SK-N-SH (cell line): ENCODE measurements at regions not wholly inside any gene's neighbourhood (a gene's known extent, or its start where the extent isn't known, plus 50 kb on each side); places are given as distances from the start of the nearest gene placed in this dataset.

Experiments used
- CTCF ChIA-PET: fragments of 300-600, 350-600 bp; formaldehyde crosslinking; extraction: SDS; loops from one replicate; lab custom pipeline; 2021; lab: Yijun Ruan, JAX
- POLR2A ChIA-PET: fragments of 350-600 bp; sonication (Branson Sonifier 250); formaldehyde crosslinking; extraction: SDS; loops from one replicate; lab custom pipeline; 2020; ENCODE audit warnings: antibody characterized with exemption, inconsistent platforms; lab: Yijun Ruan, JAX
- DNase-seq: peaks from one replicate; pipeline ENCODE4 v3.0.0; 2012
- H2AFZ ChIP-seq: fragments of 200-600 bp; sonication (generic); 2 replicates; pipeline ENCODE4 v1.8.1; 2016; ENCODE audit warnings: antibody characterized with exemption, mild to moderate bottlenecking, low read depth
- H3F3A ChIP-seq: fragments of 200-600 bp; sonication (generic); replicated peaks from 2 replicates; pipeline ENCODE3; 2016; ENCODE audit warnings: antibody characterized with exemption, mild to moderate bottlenecking; ENCODE audit not compliant: insufficient read depth
- H3K27ac ChIP-seq, 2 experiments: fragments of 200-500 bp in 1 of 2; fragments of 200-600 bp in 1 of 2; sonication (Bioruptor generic) in 1 of 2; sonication (generic), shearing (Covaris generic) in 1 of 2; 2 replicates each; pipeline versions ENCODE4 v1.5.1 to v1.6.1; 2014 to 2016; ENCODE audit warnings: low read depth in 2 of 2, inconsistent platforms in 1 of 2, low read length in 1 of 2, mild to moderate bottlenecking in 1 of 2, mixed read lengths in 1 of 2
- H3K27me3 ChIP-seq: fragments of 200-600 bp; sonication (generic), shearing (Covaris generic); 2 replicates; pipeline ENCODE4 v1.6.1; 2016; ENCODE audit warnings: mixed run types; ENCODE audit not compliant: insufficient read depth
- H3K36me3 ChIP-seq, 2 experiments: fragments of 200-500 bp in 1 of 2; fragments of 200-600 bp in 1 of 2; sonication (Bioruptor generic) in 1 of 2; sonication (generic) in 1 of 2; replicated peaks in 1 of 2; 2 replicates each; pipeline versions ENCODE3 to v1.5.1; 2014 to 2016; ENCODE audit warnings: low read length in 1 of 2, mild to moderate bottlenecking in 1 of 2; ENCODE audit not compliant: insufficient read depth in 2 of 2, control insufficient read depth in 1 of 2
- H3K4me1 ChIP-seq, 2 experiments: fragments of 200-500 bp in 1 of 2; fragments of 200-600 bp in 1 of 2; sonication (Bioruptor generic) in 1 of 2; sonication (generic), shearing (Covaris generic) in 1 of 2; 2 replicates each; pipeline versions ENCODE4 v1.5.1 to v1.6.1; 2014 to 2016; ENCODE audit warnings: low read depth in 1 of 2, low read length in 1 of 2, mixed run types in 1 of 2; ENCODE audit not compliant: insufficient read depth in 2 of 2, control insufficient read depth in 1 of 2
- H3K4me2 ChIP-seq: fragments of 200-600 bp; sonication (generic), shearing (Covaris generic); 2 replicates; pipeline ENCODE4 v1.6.1; 2017; ENCODE audit warnings: mixed run types
- H3K4me3 ChIP-seq, 2 experiments: fragments of 200-500 bp in 1 of 2; fragments of 200-600 bp in 1 of 2; sonication (Bioruptor generic) in 1 of 2; sonication (generic), shearing (Covaris generic) in 1 of 2; 2 replicates each; pipeline versions ENCODE4 v1.5.1 to v1.8.1; 2014 to 2016; ENCODE audit warnings: low read depth in 2 of 2, inconsistent platforms in 1 of 2, low read length in 1 of 2, mild to moderate bottlenecking in 1 of 2, mixed read lengths in 1 of 2, moderate library complexity in 1 of 2
- H3K79me2 ChIP-seq: fragments of 200-600 bp; sonication (generic); 2 replicates; pipeline ENCODE4 v1.8.1; 2017; ENCODE audit warnings: mild to moderate bottlenecking; ENCODE audit not compliant: insufficient read depth
- H3K9ac ChIP-seq: fragments of 200-600 bp; sonication (generic); 2 replicates; pipeline ENCODE4 v1.6.1; 2017; ENCODE audit warnings: mixed run types
- H3K9me2 ChIP-seq: fragments of 200-600 bp; sonication (generic); 2 replicates; pipeline ENCODE4 v1.6.1; 2017; ENCODE audit warnings: mixed run types
- H3K9me3 ChIP-seq: fragments of 200-600 bp; sonication (generic); 2 replicates; pipeline ENCODE4 v1.6.1; 2017; ENCODE audit warnings: mixed run types, mild to moderate bottlenecking, moderate library complexity
- H4K20me1 ChIP-seq: fragments of 200-600 bp; sonication (generic); 2 replicates; pipeline ENCODE4 v1.6.1; 2017; ENCODE audit warnings: mild to moderate bottlenecking, mixed run types; ENCODE audit not compliant: insufficient read depth
- NRF1 ChIP-seq: IDR thresholded peaks from 2 replicates; pipeline ENCODE4 v1.6.1; 2012; ENCODE audit warnings: low read depth, mild to moderate bottlenecking, low read length
- RAD21 ChIP-seq: IDR thresholded peaks from 2 replicates; pipeline ENCODE4 v1.6.1; 2012; ENCODE audit warnings: mild to moderate bottlenecking, low read length
- RCOR1 ChIP-seq: fragments of 150-350 bp; IDR thresholded peaks from 2 replicates; pipeline ENCODE4 v1.6.1; 2017; ENCODE audit warnings: antibody characterized with exemption, low read length
- REST ChIP-seq: IDR thresholded peaks from 2 replicates; pipeline ENCODE4 v1.6.1; 2012; ENCODE audit warnings: mild to moderate bottlenecking, low read depth, low read length, moderate library complexity
- RFX5 ChIP-seq: IDR thresholded peaks from 2 replicates; pipeline ENCODE4 v1.6.1; 2012; ENCODE audit warnings: mild to moderate bottlenecking, improper control_type of control experiment, low read length
- TCF12 ChIP-seq: IDR thresholded peaks from 2 replicates; pipeline ENCODE4 v1.4.0; 2012
- TEAD4 ChIP-seq: IDR thresholded peaks from 2 replicates; pipeline ENCODE4 v1.4.0; 2012; ENCODE audit warnings: mild to moderate bottlenecking, borderline replicate concordance; ENCODE audit not compliant: insufficient read depth
- USF2 ChIP-seq: fragments of 150-350 bp; IDR thresholded peaks from 2 replicates; pipeline ENCODE4 v1.6.1; 2017; ENCODE audit warnings: antibody characterized with exemption, low read length, low read depth, borderline replicate concordance
- ZBTB33 ChIP-seq: IDR thresholded peaks from 2 replicates; pipeline ENCODE4 v1.4.0; 2012; ENCODE audit warnings: low read depth, borderline replicate concordance
- WGBS: methylation state at CpG from one replicate; pipeline ENCODE4 v1.1.6; 2017; ENCODE audit warnings: low lambda C conversion rate; 5-methylcytosine and 5-hydroxymethylcytosine counted together

GRCh38 chr19:28858933-28859332, 354.0 kb downstream of the UQCRFS1 start (continued):
- no peak for TF ChIP-seq ZBTB33
- TF ChIP-seq, all 33 proteins: peak for 0

- TF ChIP-seq REST: no peak
- TF ChIP-seq TCF12: no peak
- TF ChIP-seq NRF1: no peak
- no peak for TF ChIP-seq RCOR1
- no peak for TF ChIP-seq RFX5
- no peak for TF ChIP-seq TEAD4
- TF ChIP-seq RAD21: no peak
- no peak for TF ChIP-seq USF2
- ChIA-PET CTCF (interaction anchor here (1.3 kb wide), 1 partner anchor 21 kb away, joined by 3 read pairs; no protein-coding TSS in a partner anchor), POLR2A (no interaction called here)
- no peaks in the 10 kb centered on the region for H3K4me1 ChIP-seq
- H3K36me3 ChIP-seq: no peaks in the 10 kb centered on the region
- no peaks in the 10 kb centered on the region for H3K9me2 ChIP-seq
- H3K79me2 ChIP-seq: no peaks in the 10 kb centered on the region
- 0% methylated on average over 3 of the region's 3 CpGs for WGBS
- H3K27me3 ChIP-seq: peaks cover 16% of the 10 kb centered on the region; the same call in 1 of the 2 replicates
- H3K4me3 ChIP-seq: no peak overlapping the region
- no peaks in the 10 kb centered on the region for H3K9me3 ChIP-seq
- no peak overlapping the region for H3K9ac ChIP-seq
- H3K27ac ChIP-seq: no peak overlapping the region
- no peaks in the 10 kb centered on the region for H4K20me1 ChIP-seq
- DNase-seq: no peak
- H2AFZ ChIP-seq: no peak overlapping the region
- no peak overlapping the region for H3K4me2 ChIP-seq
- H3F3A ChIP-seq: no peaks in the 10 kb centered on the region
These were observed 355.0 kb downstream of the UQCRFS1 start for GRCh38 chr19:28857967-28858366.
